ENCODE measurements at regions not wholly inside any gene's neighbourhood (a gene's known extent, or its start where the extent isn't known, plus 50 kb on each side); places are given as distances from the start of the nearest gene placed in this dataset.

- CTCF ChIA-PET = no interaction called here
- no peak for DNase-seq (ENCODE audit: low read depth, low spot score)
- H3K9me3 ChIP-seq (ENCODE audit: control insufficient read depth, insufficient read depth, low read length) = peaks cover 9% of the 10 kb centered on the region
- no peak overlapping the region for H3K4me3 ChIP-seq (ENCODE audit: low read depth, low read length)
- POLR2A ChIA-PET = no interaction called here
- H3K27me3 ChIP-seq (ENCODE audit: control insufficient read depth, insufficient read depth, low read length) = no peaks in the 10 kb centered on the region
- no peak overlapping the region for H3K27ac ChIP-seq (ENCODE audit: low read depth, low read length)
- TF ChIP-seq CTCF (IDR thresholded peaks at IDR 0.05; ENCODE audit: low read depth, low read length) = no peak
Measured at GRCh38 chr3:86282106-86282787, 708.7 kb downstream of the VGLL3 start.

- no peaks in the 10 kb centered on the region for H3K9me3 ChIP-seq (ENCODE audit: control insufficient read depth, insufficient read depth, low read length)
- H3K27me3 ChIP-seq (ENCODE audit: control insufficient read depth, insufficient read depth, low read length) = no peaks in the 10 kb centered on the region
- POLR2A ChIA-PET = no interaction called here
- TF ChIP-seq CTCF (IDR thresholded peaks at IDR 0.05; ENCODE audit: low read depth, low read length) = no peak
- H3K4me3 ChIP-seq (ENCODE audit: low read depth, low read length) = no peak overlapping the region
- no peak for DNase-seq (ENCODE audit: low read depth, low spot score)
- H3K27ac ChIP-seq (ENCODE audit: low read depth, low read length) = no peak overlapping the region
- CTCF ChIA-PET = no interaction called here
Measured at GRCh38 chr3:86269364-86270155, 721.4 kb downstream of the VGLL3 start.

GRCh38 chr3:86257955-86258641 lies 732.9 kb downstream of the VGLL3 start:
- no peaks in the 10 kb centered on the region for H3K27me3 ChIP-seq (ENCODE audit: control insufficient read depth, insufficient read depth, low read length)
- ChIA-PET CTCF (no interaction called here), POLR2A (no interaction called here)
- no peak for TF ChIP-seq CTCF (IDR thresholded peaks at IDR 0.05; ENCODE audit: low read depth, low read length)
- H3K4me3 ChIP-seq (ENCODE audit: low read depth, low read length) = no peak overlapping the region
- no peak overlapping the region for H3K27ac ChIP-seq (ENCODE audit: low read depth, low read length)
- peaks cover 3% of the 10 kb centered on the region for H3K9me3 ChIP-seq (ENCODE audit: control insufficient read depth, insufficient read depth, low read length)
- DNase-seq (ENCODE audit: low read depth, low spot score) = no peak

GRCh38 chr3:86254480-86254879 lies 736.5 kb downstream of the VGLL3 start:
- H3K9me3 ChIP-seq (ENCODE audit: control insufficient read depth, insufficient read depth, low read length) = peaks cover 3% of the 10 kb centered on the region
- no peaks in the 10 kb centered on the region for H3K27me3 ChIP-seq (ENCODE audit: control insufficient read depth, insufficient read depth, low read length)
- DNase-seq (ENCODE audit: low read depth, low spot score) = no peak
- no peak for TF ChIP-seq CTCF (IDR thresholded peaks at IDR 0.05; ENCODE audit: low read depth, low read length)
- CTCF ChIA-PET = no interaction called here
- H3K27ac ChIP-seq (ENCODE audit: low read depth, low read length) = no peak overlapping the region
- no peak overlapping the region for H3K4me3 ChIP-seq (ENCODE audit: low read depth, low read length)
- POLR2A ChIA-PET = no interaction called here

- CTCF ChIA-PET = no interaction called here
- TF ChIP-seq CTCF (IDR thresholded peaks at IDR 0.05; ENCODE audit: low read depth, low read length) = no peak
- Histone ChIP-seq H3K4me3 (ENCODE audit: low read depth, low read length) (no peak overlapping the region), H3K27ac (ENCODE audit: low read depth, low read length) (no peak overlapping the region), H3K27me3 (ENCODE audit: control insufficient read depth, insufficient read depth, low read length) (no peaks in the 10 kb centered on the region), H3K9me3 (ENCODE audit: control insufficient read depth, insufficient read depth, low read length) (peaks cover 5% of the 10 kb centered on the region)
- no peak for DNase-seq (ENCODE audit: low read depth, low spot score)
- POLR2A ChIA-PET = no interaction called here
Measured at GRCh38 chr3:86251781-86252180, 739.2 kb downstream of the VGLL3 start.

Data from AG04450 (cell line).